Superior temporal gyrus (tissue), 1 donor: ENCODE measurements at regions not wholly inside any gene's neighbourhood (a gene's known extent, or its start where the extent isn't known, plus 50 kb on each side); places are given as distances from the start of the nearest gene placed in this dataset.
"Not testable (repeated sequence)": the region's sequence is repeated elsewhere in the genome, so short reads cannot be mapped to it uniquely, and the experiment has no call there.

Experiments used
- DNase-seq: peaks from one replicate; pipeline ENCODE4 v3.0.0-alpha.2; 2016; ENCODE audit errors: extremely low spot score

DNA sequence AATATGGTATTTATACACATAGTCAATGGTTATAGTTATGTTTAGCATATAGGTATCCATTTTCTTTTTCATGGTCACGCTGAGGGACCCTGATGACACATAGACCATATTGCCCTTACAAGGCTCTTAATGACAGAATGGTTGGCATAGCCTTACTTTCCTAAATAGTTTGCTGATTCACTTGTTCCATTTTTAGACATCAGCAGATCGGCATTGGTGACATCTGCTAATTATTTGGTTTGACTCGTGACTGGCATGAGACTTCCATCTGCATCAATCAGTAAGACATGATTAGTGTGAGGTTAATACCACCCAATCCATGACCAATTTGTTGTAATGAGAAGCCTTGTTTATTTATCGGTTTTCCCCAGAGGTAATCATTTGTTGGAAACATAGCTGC, 309.7 kb downstream of the ALDH8A1 start:
- no peak for DNase-seq

DNA sequence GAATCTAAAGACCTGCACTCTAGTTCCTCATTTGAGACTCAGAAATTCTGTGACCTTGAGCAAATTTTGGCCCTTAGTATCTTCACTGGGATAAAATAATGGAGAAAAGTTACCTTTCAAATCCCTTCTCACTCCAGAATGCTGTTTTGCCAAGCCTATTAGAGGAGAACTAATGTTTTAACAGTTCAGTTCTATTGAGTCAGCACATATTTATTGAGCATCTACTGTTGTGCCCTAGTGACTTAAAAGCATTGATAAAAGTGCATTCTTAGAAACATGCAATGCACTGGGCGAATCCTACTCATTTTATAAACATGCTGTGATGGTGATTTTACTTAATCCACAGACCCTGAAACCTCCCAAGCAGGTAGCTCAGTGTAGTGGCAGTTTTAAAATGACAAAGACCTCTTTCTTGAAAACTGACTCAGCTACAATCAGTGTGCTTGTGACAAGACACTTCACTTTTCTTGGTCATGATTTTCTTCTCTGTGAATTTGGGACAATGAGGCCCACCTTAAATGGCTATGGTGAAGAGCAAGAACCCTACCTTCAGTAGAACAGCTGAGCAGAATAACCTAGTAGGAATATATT, 312.0 kb downstream of the ALDH8A1 start:
- peak; percentile 32 for DNase-seq

DNA sequence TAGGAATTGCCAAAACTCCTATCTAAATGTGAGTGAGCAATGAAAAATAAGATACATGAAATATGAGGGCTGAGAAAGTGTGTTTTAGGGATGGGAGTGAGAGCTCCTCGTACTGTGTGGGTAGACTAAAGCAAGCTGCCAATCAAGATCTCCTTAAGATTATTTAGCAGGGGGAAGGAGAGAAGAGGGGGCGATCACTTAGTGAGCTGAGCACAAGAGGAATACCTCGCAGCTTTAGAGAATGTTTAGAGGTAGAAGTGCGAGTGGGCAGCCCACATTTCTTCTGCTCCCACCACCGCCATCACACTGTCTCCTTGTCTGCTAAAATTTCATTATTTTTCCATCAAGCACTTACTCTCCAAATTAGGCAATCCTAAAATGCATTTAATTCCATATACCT, 312.6 kb downstream of the ALDH8A1 start:
- DNase-seq: peak; percentile 30

DNA sequence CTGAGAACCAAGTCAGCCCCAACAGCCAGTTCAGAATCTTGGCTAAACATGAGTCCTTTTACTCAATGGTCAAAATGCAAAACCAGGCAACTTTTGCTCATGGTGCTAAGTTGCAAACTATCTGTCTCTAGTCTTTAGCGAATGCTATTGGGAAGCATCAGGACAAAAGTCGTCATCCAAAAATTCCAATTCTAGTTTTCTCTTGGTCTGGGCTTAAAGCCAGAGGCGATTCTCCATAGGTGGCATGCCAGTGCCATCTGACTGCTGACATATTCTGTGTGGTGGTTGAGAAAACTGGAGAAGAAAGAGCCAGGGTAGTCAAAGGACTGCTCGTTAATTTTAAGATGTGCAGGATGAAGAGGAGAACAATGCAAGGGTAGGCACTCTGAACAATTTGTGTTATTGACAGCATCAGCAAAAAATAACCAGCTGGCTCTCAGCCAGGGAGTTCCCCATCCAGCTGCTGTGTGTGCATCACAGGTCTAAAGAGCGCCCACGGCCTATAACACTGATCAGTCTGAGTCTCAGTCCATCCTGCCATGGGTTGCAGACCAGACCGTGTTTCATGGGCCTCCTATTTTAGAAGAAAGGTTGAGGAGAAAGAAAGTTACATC, 313.6 kb downstream of the ALDH8A1 start:
- peak; percentile 34 for DNase-seq

DNA sequence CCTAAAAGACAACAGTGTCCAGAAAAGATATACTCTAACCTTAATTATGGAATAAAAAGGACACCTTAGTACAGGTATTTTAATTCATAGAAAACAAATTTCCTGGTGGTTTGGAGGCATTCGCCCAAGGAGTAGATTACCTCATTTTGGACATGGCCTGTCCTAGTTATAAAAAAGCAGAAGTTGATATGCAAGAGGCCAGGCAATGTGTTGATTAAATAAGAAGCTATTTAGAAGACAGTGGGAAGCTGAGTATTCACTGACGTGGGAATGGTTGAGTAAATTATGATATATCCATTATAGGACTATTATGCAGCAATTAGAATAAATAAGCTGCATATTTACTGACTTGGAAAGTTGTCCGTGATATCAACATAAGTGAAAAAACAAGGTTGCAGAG, 314.9 kb downstream of the ALDH8A1 start:
- no peak for DNase-seq

DNA sequence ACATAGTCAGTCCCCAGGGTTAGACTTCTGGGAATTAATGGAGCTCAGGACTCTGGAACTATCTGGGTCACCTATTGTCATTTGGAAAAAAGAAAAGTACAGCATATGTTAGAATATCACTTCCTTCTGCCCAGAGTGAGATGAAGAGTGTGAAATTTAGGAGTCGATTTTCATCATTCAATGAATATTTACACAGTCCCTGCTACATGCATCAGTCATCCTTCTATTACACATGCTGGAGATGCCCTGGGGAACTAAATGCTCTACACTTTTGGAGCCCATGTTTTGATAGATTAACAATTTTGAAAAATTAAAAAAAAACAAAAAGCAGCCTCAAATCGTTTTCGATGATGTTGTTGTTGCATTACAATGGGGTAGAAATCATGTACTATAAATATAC, 315.4 kb downstream of the ALDH8A1 start:
- DNase-seq: no peak

DNA sequence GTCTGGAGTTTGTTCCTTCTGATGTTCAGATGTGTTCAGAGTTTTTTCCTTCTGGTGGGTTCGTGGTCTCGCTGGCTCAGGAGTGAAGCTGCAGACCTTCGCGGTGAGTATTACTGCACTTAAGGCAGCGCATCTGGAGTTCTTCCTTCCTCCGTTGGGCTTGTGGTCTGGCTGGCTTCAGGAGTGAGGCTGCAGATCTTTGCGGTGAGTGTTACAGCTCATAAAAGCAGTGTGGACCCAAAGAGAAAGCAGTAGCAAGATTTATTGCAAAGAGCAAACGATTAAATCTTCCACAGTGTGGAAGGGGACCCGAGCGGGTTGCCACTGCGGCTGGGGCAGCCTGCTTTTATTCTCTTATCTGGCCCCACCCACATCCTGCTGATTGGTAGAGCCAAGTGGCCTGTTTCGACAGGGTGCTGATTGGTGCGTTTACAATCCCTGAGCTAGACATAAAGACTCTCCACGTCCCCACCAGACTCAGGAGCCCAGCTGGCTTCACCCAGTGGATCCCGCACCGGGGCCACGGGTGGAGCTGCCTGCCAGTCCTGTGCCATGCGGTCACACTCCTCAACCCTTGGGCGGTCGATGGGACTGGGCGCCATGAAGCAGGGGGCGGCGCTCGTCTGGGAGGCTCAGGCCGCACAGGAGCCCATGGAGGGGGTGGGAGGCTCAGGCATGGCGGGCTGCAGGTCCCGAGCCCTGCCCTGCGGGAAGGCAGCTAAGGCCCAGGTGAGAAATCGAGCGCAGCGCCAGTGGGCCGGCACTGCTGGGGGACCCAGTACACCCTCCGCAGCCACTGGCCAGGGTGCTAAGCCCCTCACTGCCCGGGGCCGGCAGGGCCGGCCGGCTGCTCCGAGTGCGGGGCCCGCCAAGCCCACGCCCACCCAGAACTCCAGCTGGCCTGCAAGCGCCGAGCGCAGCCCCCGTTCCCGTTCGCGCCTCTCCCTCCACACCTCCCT, 315.3 kb upstream of the SGK1 start:
- DNase-seq: not testable (repeated sequence)

DNA sequence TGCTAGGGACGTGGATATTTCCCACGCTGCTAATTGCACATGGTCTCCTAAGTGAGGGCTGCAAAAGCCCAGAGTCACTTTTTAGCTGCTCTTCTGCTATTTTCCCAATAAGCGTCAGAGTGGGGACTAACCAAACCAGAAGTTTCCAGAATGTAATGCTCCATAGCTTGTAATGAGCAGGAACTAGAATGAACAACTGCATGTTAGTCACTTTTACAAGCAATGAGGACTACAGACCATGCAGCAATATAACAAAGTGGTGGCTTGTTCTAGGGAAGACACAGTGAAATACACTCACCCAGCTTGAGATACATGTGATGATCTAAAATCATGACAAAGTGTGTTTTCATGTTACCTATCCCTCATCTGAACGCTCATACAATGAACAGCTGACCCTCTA, 314.1 kb upstream of the SGK1 start:
- peak; percentile 72 for DNase-seq

DNA sequence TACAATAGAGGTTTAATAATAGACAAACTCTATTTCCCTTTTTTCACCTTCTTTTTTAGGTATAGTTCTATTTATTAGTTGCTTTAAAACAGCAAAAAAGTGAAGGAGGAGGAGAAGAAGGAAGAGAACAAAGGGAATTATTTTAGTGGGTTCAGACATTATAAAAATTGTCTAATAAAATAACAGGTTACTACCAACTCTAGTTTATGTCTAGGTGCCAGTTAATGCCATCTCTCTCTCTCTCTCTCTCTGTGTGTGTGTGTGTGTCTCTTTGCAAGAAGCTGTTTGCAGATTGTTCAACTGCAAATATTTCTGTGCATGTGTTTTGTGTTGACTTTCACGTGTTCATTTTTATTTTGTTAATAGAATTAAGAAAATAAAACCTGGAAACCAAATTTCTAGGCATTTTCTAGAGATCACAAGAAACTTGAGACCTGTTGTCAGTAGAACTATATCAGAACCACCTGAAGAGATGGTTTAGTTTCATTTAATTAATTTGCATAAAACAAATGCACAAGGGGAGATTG, 313.5 kb upstream of the SGK1 start:
- DNase-seq: peak; percentile 63

DNA sequence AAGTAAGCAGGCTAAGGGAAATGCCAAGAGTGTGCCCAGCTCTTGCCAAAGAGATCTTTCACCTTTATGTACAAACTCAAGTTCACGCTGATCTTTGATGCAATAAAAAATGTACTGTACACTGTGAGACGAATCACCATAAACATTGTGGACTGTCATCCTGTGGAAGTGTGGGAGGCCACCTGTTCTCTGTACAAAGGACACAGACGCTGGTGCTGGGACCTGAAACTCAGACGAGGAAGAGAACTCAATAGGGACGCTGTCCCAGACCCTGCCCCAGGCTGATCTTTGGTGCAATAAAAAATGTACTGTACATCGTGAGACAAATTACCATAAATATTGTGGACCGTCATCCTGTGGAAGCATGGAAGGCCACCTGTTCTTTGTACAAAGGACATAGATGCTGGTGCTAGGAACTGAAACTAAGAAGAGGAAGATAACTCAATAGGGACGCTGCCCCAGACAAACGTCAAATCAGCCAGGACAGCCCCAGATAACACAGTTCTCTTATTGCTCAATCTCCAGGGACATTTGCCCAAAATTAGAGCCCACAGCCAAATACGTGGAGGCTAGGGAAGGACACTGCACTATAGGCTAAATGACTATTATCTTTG, 312.7 kb upstream of the SGK1 start:
- peak; percentile 78 for DNase-seq

DNA sequence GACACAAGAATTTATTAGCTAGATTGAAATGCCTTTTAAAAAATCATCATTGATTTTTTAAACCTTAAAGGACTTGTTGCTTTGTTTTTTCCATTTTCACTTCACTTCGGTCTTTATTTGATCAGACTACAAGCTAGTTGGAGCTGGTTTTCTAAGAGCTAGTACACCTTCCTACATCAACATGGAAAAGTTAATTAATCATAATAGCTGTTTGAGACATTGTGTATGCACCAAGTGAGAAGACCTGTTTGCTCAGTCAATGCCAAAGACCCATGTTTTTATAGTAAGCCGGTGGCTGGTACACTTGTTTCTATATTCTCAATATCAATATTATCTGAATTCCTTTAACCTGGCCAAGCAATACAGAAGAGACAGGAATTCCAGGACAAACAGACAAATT, 310.2 kb upstream of the SGK1 start:
- no peak for DNase-seq

DNA sequence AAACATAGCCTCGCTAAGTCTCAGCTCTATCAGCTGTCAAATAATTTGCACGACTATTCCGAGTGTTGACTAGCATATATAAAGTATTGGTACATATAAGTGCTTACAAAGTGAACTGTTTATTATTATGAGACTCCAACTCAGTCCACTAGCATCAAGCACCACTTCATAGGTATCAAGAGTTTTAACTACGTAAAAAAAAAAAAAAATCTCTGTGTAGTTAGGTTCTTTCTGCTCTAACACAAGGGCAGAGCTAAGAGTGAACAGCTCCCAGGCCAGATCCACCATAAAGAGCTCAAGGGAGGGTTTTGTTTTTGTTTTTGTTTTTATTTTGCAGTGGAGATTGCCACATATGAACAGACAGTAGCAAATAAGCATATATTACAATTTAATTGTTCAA, 309.8 kb upstream of the SGK1 start:
- no peak for DNase-seq

DNA sequence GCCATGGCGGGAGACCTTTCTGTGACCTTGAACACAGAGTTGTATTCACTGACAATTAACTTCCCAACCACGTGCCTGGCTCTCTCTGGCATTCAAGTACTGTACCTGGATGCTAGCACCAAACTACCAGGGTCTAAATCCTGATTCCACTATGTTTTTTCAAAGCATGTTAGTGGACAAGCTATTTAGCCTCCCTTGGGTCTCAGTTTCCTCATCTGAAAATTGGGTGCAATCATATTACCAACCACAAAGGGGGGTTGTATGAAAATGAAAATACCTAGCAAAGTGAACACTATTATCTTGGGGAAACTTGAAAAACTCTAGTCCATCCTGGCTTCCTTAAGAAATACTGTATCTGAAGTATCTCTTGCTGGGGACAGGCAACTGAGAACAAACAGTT, 308.7 kb upstream of the SGK1 start:
- no peak for DNase-seq

DNA sequence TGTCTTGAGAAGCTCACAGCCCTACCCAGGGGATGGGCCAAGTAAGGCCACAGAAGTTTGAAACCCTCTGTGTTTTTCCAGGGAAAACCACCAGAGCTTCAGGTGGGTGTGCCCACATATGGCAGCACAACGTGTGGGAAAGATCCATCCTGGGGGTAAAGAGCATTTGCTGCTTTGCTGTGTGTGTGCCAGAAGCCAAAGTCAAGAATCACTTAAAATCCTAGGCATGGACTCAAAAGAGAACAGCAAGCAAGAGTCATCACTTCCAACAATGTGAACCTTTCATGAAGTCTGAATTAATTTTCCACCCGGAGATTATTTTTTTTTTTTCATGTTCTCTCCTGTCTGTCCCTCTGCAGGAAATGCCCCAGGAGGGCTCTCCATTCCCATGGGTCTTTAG, 308.2 kb upstream of the SGK1 start:
- DNase-seq: no peak

DNA sequence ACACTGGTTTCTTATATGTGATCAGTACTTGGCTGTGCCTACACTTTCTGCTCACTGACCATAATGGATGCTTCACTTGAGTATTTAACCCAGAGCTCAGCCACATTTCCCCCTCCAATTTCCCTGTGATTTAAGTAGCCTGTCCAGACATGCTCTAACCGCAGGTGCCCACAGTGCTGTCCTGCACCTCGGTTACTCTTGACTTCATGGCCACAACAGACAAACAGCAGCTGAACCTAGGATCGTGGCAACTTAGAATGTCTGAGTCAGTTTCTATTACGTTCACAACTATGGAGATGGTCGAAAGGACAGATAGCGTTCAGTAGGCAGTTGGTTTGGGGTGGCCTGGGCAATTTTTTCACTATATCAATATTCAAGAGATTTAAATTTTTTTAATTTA, 306.9 kb upstream of the SGK1 start:
- peak; percentile 8 for DNase-seq

DNA sequence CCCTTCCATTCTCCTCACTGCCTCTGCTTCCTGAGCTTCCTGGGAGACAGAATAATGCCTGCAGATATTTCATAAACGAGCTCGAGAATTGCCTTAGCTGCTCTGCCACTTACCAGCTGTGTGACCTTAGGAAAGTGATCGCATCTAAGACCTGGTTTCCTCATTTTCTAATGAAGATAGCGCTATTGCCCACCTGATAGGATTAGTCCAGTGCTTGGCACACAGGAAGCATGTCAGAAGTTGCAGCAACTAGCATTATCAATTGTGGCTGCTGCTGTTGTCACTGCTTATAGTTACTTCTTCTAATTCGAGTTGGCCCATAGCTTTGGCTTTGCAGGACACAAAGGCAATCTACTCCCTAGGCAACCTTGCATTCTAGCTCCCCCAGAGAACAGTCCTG, 305.5 kb upstream of the SGK1 start:
- no peak for DNase-seq

DNA sequence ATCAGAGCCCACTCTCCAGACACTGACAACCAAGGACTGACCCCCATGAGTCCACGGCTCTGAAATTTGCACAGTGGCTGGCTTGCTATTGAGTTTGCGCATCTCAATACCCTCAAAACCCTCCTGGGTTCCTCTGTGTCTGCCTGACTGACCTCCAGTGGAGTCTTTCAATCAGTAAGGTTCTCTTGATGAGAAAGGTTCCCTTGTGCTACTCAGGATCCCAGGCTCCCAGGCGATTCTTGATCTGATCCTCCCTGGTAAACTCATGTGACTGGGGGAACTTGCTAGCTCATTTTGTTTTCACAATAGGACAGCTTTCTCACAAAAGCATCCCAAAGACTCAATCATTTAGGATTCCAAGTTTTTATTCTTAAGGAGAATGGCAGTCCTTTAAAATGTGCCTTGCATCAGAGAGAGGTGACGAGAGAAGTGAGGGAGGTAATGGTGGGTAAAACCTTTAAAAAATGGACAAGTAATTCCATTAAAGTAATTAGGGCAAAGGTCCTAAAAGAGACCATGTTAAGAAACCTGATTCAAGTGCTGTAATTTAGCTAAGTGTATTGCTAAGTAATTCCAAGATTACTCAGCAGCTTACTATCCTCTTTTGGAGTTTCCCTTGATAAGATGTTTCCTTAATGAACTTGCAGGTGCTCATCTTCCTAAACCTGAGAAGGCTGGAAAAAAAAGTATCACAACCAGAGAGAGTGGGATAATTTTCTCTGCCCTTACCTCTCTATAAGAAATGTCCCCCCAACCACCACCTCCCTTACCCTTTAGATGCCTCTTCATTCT, 304.7 kb upstream of the SGK1 start:
- no peak for DNase-seq

DNA sequence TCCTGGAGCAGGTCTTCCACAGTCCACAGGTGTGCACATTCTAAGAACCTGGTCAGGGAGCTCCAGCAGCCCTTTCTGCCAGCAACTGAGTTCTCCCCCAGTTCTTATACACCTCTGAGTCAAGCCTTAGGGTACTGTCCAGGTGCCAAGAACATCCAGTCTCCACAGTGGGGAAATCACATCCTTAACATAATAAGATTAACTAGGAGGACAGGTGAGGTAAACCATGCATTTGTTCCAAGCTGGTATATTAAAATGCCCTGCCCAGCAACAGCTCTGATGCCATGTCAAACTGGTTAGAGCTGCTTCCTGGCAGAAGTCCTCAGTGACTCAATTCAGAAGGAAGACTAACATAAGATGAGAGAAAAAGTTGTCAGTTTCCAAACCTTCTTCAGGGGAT, 303.9 kb upstream of the SGK1 start:
- no peak for DNase-seq

DNA sequence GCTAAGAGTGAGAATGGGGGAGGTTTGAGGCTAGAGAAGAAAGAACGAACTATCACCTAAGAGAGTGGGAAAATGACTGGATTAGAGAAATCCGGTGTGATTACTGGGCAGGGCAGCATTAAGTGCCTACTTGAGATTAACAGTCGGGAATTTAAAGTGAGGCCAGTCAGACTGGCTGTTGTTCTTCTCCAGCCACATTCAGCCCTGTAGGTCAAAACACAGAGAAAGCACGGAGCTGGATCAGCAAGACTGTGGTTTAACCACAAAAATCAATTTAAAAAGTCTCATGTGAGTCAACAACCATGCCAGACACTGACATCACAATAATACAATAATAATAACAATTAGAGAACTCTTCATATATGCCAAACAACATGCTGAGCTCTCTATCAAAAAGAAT, 301.9 kb upstream of the SGK1 start:
- DNase-seq: no peak

DNA sequence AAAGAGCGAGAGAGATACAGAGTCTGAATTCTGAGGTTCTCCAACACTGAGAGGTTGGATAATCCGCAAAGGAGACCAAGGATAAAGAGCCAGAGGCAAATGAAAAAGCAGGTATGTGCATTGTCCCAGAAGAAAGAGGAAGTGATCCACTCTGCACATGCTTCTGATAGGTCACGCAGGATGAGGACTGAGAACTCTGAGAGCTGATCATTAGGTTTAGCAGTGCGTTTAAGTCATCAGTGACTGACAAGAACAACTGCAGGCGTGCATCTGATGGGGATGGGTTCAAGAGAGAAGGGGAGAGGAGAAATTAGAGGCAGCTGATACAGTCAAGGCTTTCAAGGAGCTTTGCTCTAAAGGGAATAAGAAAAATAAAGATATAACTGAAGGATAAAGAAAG, 301.2 kb upstream of the SGK1 start:
- DNase-seq: no peak
